Astrocyte (in vitro differentiated cells and primary cell): ENCODE measurements at regions not wholly inside any gene's neighbourhood (a gene's known extent, or its start where the extent isn't known, plus 50 kb on each side); places are given as distances from the start of the nearest gene placed in this dataset.
"Not testable (repeated sequence)": the region's sequence is repeated elsewhere in the genome, so short reads cannot be mapped to it uniquely, and the experiment has no call there.

ENCODE experiments used
- DNase-seq: peaks from one replicate; pipeline ENCODE4 v3.0.0-alpha.2; 2010; ENCODE audit warnings: low read depth
- FAIRE-seq: peaks from 2 replicates; lab custom pipeline; 2011; peaks lifted over from hg19 to GRCh38; lab: Jason Lieb, UNC
- H2AFZ ChIP-seq: 2 replicates; pipeline ENCODE4 v1.6.0; 2012; ENCODE audit warnings: low read depth, low read length, inconsistent platforms
- H3K27ac ChIP-seq: 2 replicates; pipeline ENCODE4 v1.5.1; 2011; ENCODE audit warnings: low read depth, low read length, inconsistent platforms
- H3K27me3 ChIP-seq: 2 replicates; pipeline ENCODE4 v1.6.0; 2011; ENCODE audit warnings: low read length, inconsistent platforms; ENCODE audit not compliant: insufficient read depth
- H3K36me3 ChIP-seq: 2 replicates; pipeline ENCODE4 v1.5.1; 2011; ENCODE audit warnings: low read length, inconsistent platforms; ENCODE audit not compliant: insufficient read depth
- H3K4me1 ChIP-seq: 2 replicates; pipeline ENCODE4 v1.5.1; 2011; ENCODE audit warnings: low read length, inconsistent platforms; ENCODE audit not compliant: insufficient read depth
- H3K4me2 ChIP-seq: 2 replicates; pipeline ENCODE4 v1.6.0; 2012; ENCODE audit warnings: low read length, inconsistent platforms
- H3K4me3 ChIP-seq: 2 replicates; pipeline ENCODE4 v1.5.1; 2011; ENCODE audit warnings: low read depth, mild to moderate bottlenecking, low read length, inconsistent platforms; ENCODE audit not compliant: insufficient read depth
- H3K79me2 ChIP-seq: 2 replicates; pipeline ENCODE4 v1.6.0; 2012; ENCODE audit warnings: mild to moderate bottlenecking, low read length, inconsistent platforms; ENCODE audit not compliant: insufficient read depth
- H3K9ac ChIP-seq: 2 replicates; pipeline ENCODE4 v1.6.0; 2012; ENCODE audit warnings: mild to moderate bottlenecking, low read length, inconsistent platforms
- H3K9me3 ChIP-seq: 2 replicates; pipeline ENCODE4 v1.5.1; 2012; ENCODE audit warnings: low read depth, mild to moderate bottlenecking, low read length, inconsistent platforms; ENCODE audit not compliant: insufficient read depth
- H4K20me1 ChIP-seq: 2 replicates; pipeline ENCODE4 v1.6.0; 2012; ENCODE audit warnings: low read length, inconsistent platforms; ENCODE audit not compliant: insufficient read depth
- H3K27ac Mint-ChIP-seq: one replicate; pipeline ENCODE4 v1.8.0; 2021; ENCODE audit warnings: mild to moderate bottlenecking, mixed read lengths; ENCODE audit not compliant: unreplicated experiment
- H3K27me3 Mint-ChIP-seq: one replicate; pipeline ENCODE4 v1.8.0; 2021; ENCODE audit warnings: low read depth, mixed read lengths; ENCODE audit not compliant: unreplicated experiment
- H3K36me3 Mint-ChIP-seq: one replicate; pipeline ENCODE4 v1.8.0; 2021; ENCODE audit warnings: low read depth, mixed read lengths; ENCODE audit not compliant: unreplicated experiment
- H3K4me1 Mint-ChIP-seq: one replicate; pipeline ENCODE4 v1.8.0; 2021; ENCODE audit warnings: low read depth, mixed read lengths; ENCODE audit not compliant: unreplicated experiment
- H3K4me3 Mint-ChIP-seq: one replicate; pipeline ENCODE4 v1.8.0; 2021; ENCODE audit warnings: mild to moderate bottlenecking, moderate library complexity, mixed read lengths; ENCODE audit not compliant: unreplicated experiment
- H3K9me3 Mint-ChIP-seq: one replicate; pipeline ENCODE4 v1.8.0; 2021; ENCODE audit warnings: mild to moderate bottlenecking, mixed read lengths; ENCODE audit not compliant: unreplicated experiment
- CTCF ChIP-seq: IDR thresholded peaks from 2 replicates; pipeline ENCODE4 v1.5.1; 2011; ENCODE audit warnings: low read depth, mild to moderate bottlenecking, inconsistent platforms, low read length, moderate library complexity; ENCODE audit not compliant: insufficient read depth
- EZH2 ChIP-seq: IDR thresholded peaks from 2 replicates; pipeline ENCODE4 v1.6.1; 2012; ENCODE audit warnings: mild to moderate bottlenecking, low read length, inconsistent platforms; ENCODE audit not compliant: insufficient read depth

- DNase-seq: no peak
- Histone ChIP-seq H3K4me3 (no peak overlapping the region), H4K20me1 (no peaks in the 10 kb centered on the region), H3K4me2 (no peak overlapping the region), H3K27me3 (no peaks in the 10 kb centered on the region), H3K9ac (no peak overlapping the region), H2AFZ (no peak overlapping the region), H3K79me2 (no peaks in the 10 kb centered on the region), H3K4me1 (no peaks in the 10 kb centered on the region), H3K27ac (no peak overlapping the region), H3K9me3 (peaks cover 15% of the 10 kb centered on the region), H3K36me3 (no peaks in the 10 kb centered on the region)
- Mint-ChIP-seq H3K4me3 (no peak overlapping the region), H3K36me3 (no peaks in the 10 kb centered on the region), H3K4me1 (no peaks in the 10 kb centered on the region), H3K9me3 (peaks cover 22% of the 10 kb centered on the region), H3K27ac (no peak overlapping the region), H3K27me3 (peaks cover 8% of the 10 kb centered on the region)
- FAIRE-seq: no peak
- TF ChIP-seq CTCF (no peak), EZH2 (no peak)
Observed at GRCh38 chr10:131038056-131038455, 273.5 kb downstream of the TCERG1L start.

GRCh38 chr10:131041031-131041430 lies 270.5 kb downstream of the TCERG1L start:
- Histone ChIP-seq H3K4me3 (no peak overlapping the region), H3K79me2 (no peaks in the 10 kb centered on the region), H2AFZ (no peak overlapping the region), H3K27me3 (no peaks in the 10 kb centered on the region), H3K9ac (no peak overlapping the region), H3K27ac (no peak overlapping the region), H3K4me1 (no peaks in the 10 kb centered on the region), H3K4me2 (no peak overlapping the region), H3K36me3 (no peaks in the 10 kb centered on the region), H4K20me1 (no peaks in the 10 kb centered on the region), H3K9me3 (peaks cover 11% of the 10 kb centered on the region)
- H3K27ac Mint-ChIP-seq: no peak overlapping the region
- peaks cover 22% of the 10 kb centered on the region for H3K9me3 Mint-ChIP-seq
- H3K4me3 Mint-ChIP-seq: no peak overlapping the region
- peaks cover 7% of the 10 kb centered on the region for H3K27me3 Mint-ChIP-seq
- TF ChIP-seq EZH2 (no peak), CTCF (no peak)
- DNase-seq (no peak), FAIRE-seq (no peak)
- no peaks in the 10 kb centered on the region for H3K36me3 Mint-ChIP-seq
- no peaks in the 10 kb centered on the region for H3K4me1 Mint-ChIP-seq

GRCh38 chr10:131041441-131041840 lies 270.1 kb downstream of the TCERG1L start:
- Histone ChIP-seq H3K4me1 (no peaks in the 10 kb centered on the region), H2AFZ (no peak overlapping the region), H3K79me2 (no peaks in the 10 kb centered on the region), H3K27ac (no peak overlapping the region), H3K36me3 (no peaks in the 10 kb centered on the region), H4K20me1 (no peaks in the 10 kb centered on the region), H3K27me3 (no peaks in the 10 kb centered on the region), H3K9ac (no peak overlapping the region), H3K4me3 (no peak overlapping the region), H3K4me2 (no peak overlapping the region), H3K9me3 (peaks cover 7% of the 10 kb centered on the region)
- Mint-ChIP-seq H3K9me3 (peaks cover 20% of the 10 kb centered on the region), H3K4me1 (no peaks in the 10 kb centered on the region), H3K27me3 (peaks cover 6% of the 10 kb centered on the region), H3K27ac (no peak overlapping the region), H3K36me3 (no peaks in the 10 kb centered on the region), H3K4me3 (no peak overlapping the region)
- TF ChIP-seq EZH2 (no peak), CTCF (no peak)
- DNase-seq (no peak), FAIRE-seq (no peak)

- H3K4me3 Mint-ChIP-seq, FAIRE-seq, H3K27ac Mint-ChIP-seq, H3K4me2 ChIP-seq, H3K9me3 ChIP-seq, H3K4me1 ChIP-seq, H3K4me1 Mint-ChIP-seq, H3K36me3 ChIP-seq, H3K27ac ChIP-seq, H3K9ac ChIP-seq, H3K79me2 ChIP-seq, H3K36me3 Mint-ChIP-seq, H3K27me3 Mint-ChIP-seq, H2AFZ ChIP-seq, H3K27me3 ChIP-seq, H3K4me3 ChIP-seq, DNase-seq, H4K20me1 ChIP-seq: not testable (repeated sequence)
- H3K9me3 Mint-ChIP-seq: peaks cover 15% of the 10 kb centered on the region
Observed at GRCh38 chr10:131042015-131042414, 269.5 kb downstream of the TCERG1L start.
